HEK293 (cell line): ENCODE measurements at regions not wholly inside any gene's neighbourhood (a gene's known extent, or its start where the extent isn't known, plus 50 kb on each side); places are given as distances from the start of the nearest gene placed in this dataset.

Experiments
- CTCF ChIA-PET: fragments of 350-600 bp; formaldehyde crosslinking; extraction: SDS; loops from one replicate; lab custom pipeline; 2021; ENCODE audit warnings: antibody characterized with exemption; lab: Yijun Ruan, JAX
- POLR2A ChIA-PET: fragments of 300-600 bp; formaldehyde crosslinking; extraction: SDS; loops from one replicate; lab custom pipeline; 2020; ENCODE audit warnings: antibody characterized with exemption, inconsistent platforms; lab: Yijun Ruan, JAX
- H3K27ac ChIP-seq: fragments of 200-500 bp; sonication (Bioruptor generic); 2 replicates; pipeline ENCODE4 v1.5.1; 2014; ENCODE audit warnings: low read depth, low read length, control low read depth, inconsistent platforms; ENCODE audit errors: extremely low read depth
- H3K36me3 ChIP-seq, 2 experiments: fragments of 200-500 bp in 1 of 2; sonication (Bioruptor generic) in 1 of 2; 1 replicate in 1 of 2; 2 replicates in 1 of 2; pipeline ENCODE4 v1.5.1; 2014 to 2017; ENCODE audit warnings: inconsistent platforms in 2 of 2, low read length in 2 of 2; ENCODE audit not compliant: control insufficient read depth in 2 of 2, insufficient read depth in 1 of 2
- H3K4me1 ChIP-seq: fragments of 200-500 bp; sonication (Bioruptor generic); 2 replicates; pipeline ENCODE4 v1.5.1; 2014; ENCODE audit warnings: mild to moderate bottlenecking, low read length, inconsistent platforms; ENCODE audit not compliant: control insufficient read depth, insufficient read depth
- H3K4me3 ChIP-seq: 2 replicates; pipeline ENCODE4 v1.5.1; 2011; ENCODE audit warnings: low read depth, mild to moderate bottlenecking, control low read depth, low read length, moderate library complexity
- H3K9me3 ChIP-seq: fragments of 200-500 bp; sonication (Bioruptor generic); 2 replicates; pipeline ENCODE4 v1.5.1; 2014; ENCODE audit warnings: low read depth, low read length, inconsistent platforms; ENCODE audit not compliant: control insufficient read depth, insufficient read depth
- GFI1B ChIP-seq: fragments of 450-650 bp; formaldehyde crosslinking; IDR thresholded peaks from 2 replicates; pipeline ENCODE4 v1.5.1; 2016; ENCODE audit warnings: missing biosample characterization, missing genetic modification characterization
- KLF8 ChIP-seq: fragments of 450-650 bp; formaldehyde crosslinking; IDR thresholded peaks from 2 replicates; pipeline ENCODE4 v1.5.1; 2016; ENCODE audit warnings: missing biosample characterization, missing genetic modification characterization
- SCRT1 ChIP-seq: fragments of 450-650 bp; formaldehyde crosslinking; IDR thresholded peaks from 2 replicates; pipeline ENCODE4 v1.5.1; 2016; ENCODE audit warnings: missing biosample characterization, missing genetic modification characterization, borderline replicate concordance
- ZBTB10 ChIP-seq: fragments of 450-650 bp; formaldehyde crosslinking; IDR thresholded peaks from 2 replicates; pipeline ENCODE4 v1.5.1; 2016; ENCODE audit warnings: missing biosample characterization, missing genetic modification characterization
- ZNF133 ChIP-seq: fragments of 450-650 bp; formaldehyde crosslinking; IDR thresholded peaks from 2 replicates; pipeline ENCODE4 v1.5.1; 2016; ENCODE audit warnings: missing biosample characterization, missing genetic modification characterization
- ZNF24 ChIP-seq: fragments of 450-650 bp; formaldehyde crosslinking; IDR thresholded peaks from 2 replicates; pipeline ENCODE4 v1.5.1; 2016; ENCODE audit warnings: missing biosample characterization, missing genetic modification characterization
- ZNF280C ChIP-seq: fragments of 450-650 bp; formaldehyde crosslinking; IDR thresholded peaks from 2 replicates; pipeline ENCODE4 v1.5.1; 2016; ENCODE audit warnings: missing biosample characterization, missing genetic modification characterization
- ZNF404 ChIP-seq: fragments of 450-650 bp; formaldehyde crosslinking; IDR thresholded peaks from 2 replicates; pipeline ENCODE4 v1.5.1; 2017; ENCODE audit warnings: missing biosample characterization, missing genetic modification characterization
- ZNF585B ChIP-seq: fragments of 450-650 bp; formaldehyde crosslinking; IDR thresholded peaks from 2 replicates; pipeline ENCODE4 v1.5.1; 2016; ENCODE audit warnings: missing biosample characterization, missing genetic modification characterization
- ZNF626 ChIP-seq: fragments of 450-650 bp; sonication (Bioruptor Pico); formaldehyde crosslinking; IDR thresholded peaks from 2 replicates; pipeline ENCODE4 v1.5.1; 2018; ENCODE audit warnings: missing biosample characterization, missing genetic modification characterization, inconsistent platforms
- ZNF677 ChIP-seq: fragments of 450-650 bp; IDR thresholded peaks from 2 replicates; pipeline ENCODE4 v1.5.0; 2018; ENCODE audit warnings: missing biosample characterization, mild to moderate bottlenecking, missing genetic modification characterization, moderate library complexity
- ZNF76 ChIP-seq: fragments of 450-650 bp; formaldehyde crosslinking; IDR thresholded peaks from 2 replicates; pipeline ENCODE4; 2016; ENCODE audit warnings: low read depth, missing biosample characterization, missing genetic modification characterization, borderline replicate concordance
- ZNF768 ChIP-seq: fragments of 450-650 bp; formaldehyde crosslinking; IDR thresholded peaks from 2 replicates; pipeline ENCODE4 v1.5.1; 2018; ENCODE audit warnings: missing biosample characterization, mild to moderate bottlenecking, missing genetic modification characterization
- ZXDB ChIP-seq: fragments of 450-650 bp; formaldehyde crosslinking; IDR thresholded peaks from 2 replicates; pipeline ENCODE4 v1.5.1; 2016; ENCODE audit warnings: missing biosample characterization, missing genetic modification characterization
- TF ChIP-seq, protein P1 (sequence below): fragments of 450-650 bp; formaldehyde crosslinking; IDR thresholded peaks from 2 replicates; pipeline ENCODE4 v1.5.1; 2016; ENCODE audit warnings: missing biosample characterization, missing genetic modification characterization
- TF ChIP-seq, protein P2 (sequence below): fragments of 450-650 bp; formaldehyde crosslinking; IDR thresholded peaks from 2 replicates; pipeline ENCODE4 v1.5.1; 2016; ENCODE audit warnings: missing biosample characterization, missing genetic modification characterization
- TF ChIP-seq, protein P3 (sequence below): fragments of 450-650 bp; formaldehyde crosslinking; IDR thresholded peaks from 2 replicates; pipeline ENCODE4 v1.5.1; 2016; ENCODE audit warnings: missing biosample characterization, missing genetic modification characterization

DNA sequence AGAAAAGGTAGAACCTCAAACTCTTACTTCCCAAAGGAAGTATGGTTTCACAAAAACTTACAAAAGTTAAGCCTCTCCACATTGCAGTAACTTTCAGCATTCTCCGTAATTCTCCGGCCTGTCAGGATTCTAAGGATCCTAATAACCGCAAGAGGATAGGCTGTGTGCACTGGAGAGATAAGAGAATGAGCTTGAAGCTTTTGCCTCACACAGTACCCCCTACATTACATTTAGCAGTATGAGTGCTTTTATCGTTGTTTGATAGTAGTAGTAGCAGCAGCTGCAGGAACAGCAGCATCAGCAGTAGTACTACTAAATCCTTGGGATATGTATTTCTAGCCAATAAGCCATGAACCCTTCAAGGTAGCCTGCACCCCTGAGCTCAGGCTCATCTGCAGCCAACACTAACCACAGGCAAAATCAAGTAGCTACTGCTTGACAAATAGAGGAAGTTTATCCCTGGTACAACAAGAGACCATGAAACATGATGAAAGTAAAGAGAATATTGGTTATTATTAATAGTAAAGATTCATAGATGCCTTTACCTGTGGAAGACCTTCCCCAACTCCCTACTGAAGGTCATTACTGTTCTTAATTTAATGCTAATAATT, 222.6 kb upstream of the CNTNAP2 start:
- Histone ChIP-seq H3K4me3 (no peak overlapping the region), H3K4me1 (no peaks in the 10 kb centered on the region), H3K27ac (no peak overlapping the region), H3K9me3 (no peaks in the 10 kb centered on the region), H3K36me3 (no peaks in the 10 kb centered on the region)
- ChIA-PET POLR2A (no interaction called here), CTCF (no interaction called here)
- TF ChIP-seq, protein P1, sequence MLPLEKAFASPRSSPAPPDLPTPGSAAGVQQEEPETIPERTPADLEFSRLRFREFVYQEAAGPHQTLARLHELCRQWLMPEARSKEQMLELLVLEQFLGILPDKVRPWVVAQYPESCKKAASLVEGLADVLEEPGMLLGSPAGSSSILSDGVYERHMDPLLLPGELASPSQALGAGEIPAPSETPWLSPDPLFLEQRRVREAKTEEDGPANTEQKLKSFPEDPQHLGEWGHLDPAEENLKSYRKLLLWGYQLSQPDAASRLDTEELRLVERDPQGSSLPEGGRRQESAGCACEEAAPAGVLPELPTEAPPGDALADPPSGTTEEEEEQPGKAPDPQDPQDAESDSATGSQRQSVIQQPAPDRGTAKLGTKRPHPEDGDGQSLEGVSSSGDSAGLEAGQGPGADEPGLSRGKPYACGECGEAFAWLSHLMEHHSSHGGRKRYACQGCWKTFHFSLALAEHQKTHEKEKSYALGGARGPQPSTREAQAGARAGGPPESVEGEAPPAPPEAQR (tag by site-specific recombination), result no peak
- TF ChIP-seq ZXDB (tag by site-specific recombination) (no peak), ZNF626 (tag by site-specific recombination) (no peak), ZNF76 (tag by site-specific recombination) (no peak), ZNF133 (tag by site-specific recombination) (no peak), ZBTB10 (tag by site-specific recombination) (no peak), GFI1B (no peak), SCRT1 (tag by site-specific recombination) (no peak), ZNF404 (no peak), ZNF585B (tag by site-specific recombination) (no peak), ZNF24 (tag by site-specific recombination) (no peak), ZNF677 (tag by site-specific recombination) (no peak), KLF8 (tag by site-specific recombination) (no peak), ZNF768 (no peak), ZNF280C (tag by site-specific recombination) (no peak)
- TF ChIP-seq, protein P2, sequence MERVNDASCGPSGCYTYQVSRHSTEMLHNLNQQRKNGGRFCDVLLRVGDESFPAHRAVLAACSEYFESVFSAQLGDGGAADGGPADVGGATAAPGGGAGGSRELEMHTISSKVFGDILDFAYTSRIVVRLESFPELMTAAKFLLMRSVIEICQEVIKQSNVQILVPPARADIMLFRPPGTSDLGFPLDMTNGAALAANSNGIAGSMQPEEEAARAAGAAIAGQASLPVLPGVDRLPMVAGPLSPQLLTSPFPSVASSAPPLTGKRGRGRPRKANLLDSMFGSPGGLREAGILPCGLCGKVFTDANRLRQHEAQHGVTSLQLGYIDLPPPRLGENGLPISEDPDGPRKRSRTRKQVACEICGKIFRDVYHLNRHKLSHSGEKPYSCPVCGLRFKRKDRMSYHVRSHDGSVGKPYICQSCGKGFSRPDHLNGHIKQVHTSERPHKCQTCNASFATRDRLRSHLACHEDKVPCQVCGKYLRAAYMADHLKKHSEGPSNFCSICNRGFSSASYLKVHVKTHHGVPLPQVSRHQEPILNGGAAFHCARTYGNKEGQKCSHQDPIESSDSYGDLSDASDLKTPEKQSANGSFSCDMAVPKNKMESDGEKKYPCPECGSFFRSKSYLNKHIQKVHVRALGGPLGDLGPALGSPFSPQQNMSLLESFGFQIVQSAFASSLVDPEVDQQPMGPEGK (tag by site-specific recombination), result no peak
- TF ChIP-seq, protein P3, sequence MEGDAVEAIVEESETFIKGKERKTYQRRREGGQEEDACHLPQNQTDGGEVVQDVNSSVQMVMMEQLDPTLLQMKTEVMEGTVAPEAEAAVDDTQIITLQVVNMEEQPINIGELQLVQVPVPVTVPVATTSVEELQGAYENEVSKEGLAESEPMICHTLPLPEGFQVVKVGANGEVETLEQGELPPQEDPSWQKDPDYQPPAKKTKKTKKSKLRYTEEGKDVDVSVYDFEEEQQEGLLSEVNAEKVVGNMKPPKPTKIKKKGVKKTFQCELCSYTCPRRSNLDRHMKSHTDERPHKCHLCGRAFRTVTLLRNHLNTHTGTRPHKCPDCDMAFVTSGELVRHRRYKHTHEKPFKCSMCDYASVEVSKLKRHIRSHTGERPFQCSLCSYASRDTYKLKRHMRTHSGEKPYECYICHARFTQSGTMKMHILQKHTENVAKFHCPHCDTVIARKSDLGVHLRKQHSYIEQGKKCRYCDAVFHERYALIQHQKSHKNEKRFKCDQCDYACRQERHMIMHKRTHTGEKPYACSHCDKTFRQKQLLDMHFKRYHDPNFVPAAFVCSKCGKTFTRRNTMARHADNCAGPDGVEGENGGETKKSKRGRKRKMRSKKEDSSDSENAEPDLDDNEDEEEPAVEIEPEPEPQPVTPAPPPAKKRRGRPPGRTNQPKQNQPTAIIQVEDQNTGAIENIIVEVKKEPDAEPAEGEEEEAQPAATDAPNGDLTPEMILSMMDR (tag by site-specific recombination), result no peak
